GM13977 (cell line): ENCODE measurements at regions not wholly inside any gene's neighbourhood (a gene's known extent, or its start where the extent isn't known, plus 50 kb on each side); places are given as distances from the start of the nearest gene placed in this dataset.

Experiments used
- DNase-seq: peaks from one replicate; pipeline ENCODE4 v3.0.0; 2012; ENCODE audit warnings: low spot score
- in situ Hi-C: fragments of 300-500 bp; cut with MboI; formaldehyde crosslinking; loops from one replicate; pipeline ENCODE4 v1.12.0; 2022; ENCODE audit warnings: low sequenced_read_pairs, low pct_unique_long_range_greater_than_20kb, mixed read lengths, inconsistent platforms; ENCODE audit not compliant: unreplicated experiment
- TF ChIP-seq, protein P1 (sequence below): IDR thresholded peaks from 2 replicates; pipeline ENCODE4 v1.5.1; 2012; ENCODE audit warnings: mild to moderate bottlenecking, control low read depth; ENCODE audit not compliant: insufficient read depth; ENCODE audit errors: extremely low read depth, missing control alignments

- DNase-seq, result no peak
- in situ Hi-C loops, result no loop called here
- TF ChIP-seq, protein P1, sequence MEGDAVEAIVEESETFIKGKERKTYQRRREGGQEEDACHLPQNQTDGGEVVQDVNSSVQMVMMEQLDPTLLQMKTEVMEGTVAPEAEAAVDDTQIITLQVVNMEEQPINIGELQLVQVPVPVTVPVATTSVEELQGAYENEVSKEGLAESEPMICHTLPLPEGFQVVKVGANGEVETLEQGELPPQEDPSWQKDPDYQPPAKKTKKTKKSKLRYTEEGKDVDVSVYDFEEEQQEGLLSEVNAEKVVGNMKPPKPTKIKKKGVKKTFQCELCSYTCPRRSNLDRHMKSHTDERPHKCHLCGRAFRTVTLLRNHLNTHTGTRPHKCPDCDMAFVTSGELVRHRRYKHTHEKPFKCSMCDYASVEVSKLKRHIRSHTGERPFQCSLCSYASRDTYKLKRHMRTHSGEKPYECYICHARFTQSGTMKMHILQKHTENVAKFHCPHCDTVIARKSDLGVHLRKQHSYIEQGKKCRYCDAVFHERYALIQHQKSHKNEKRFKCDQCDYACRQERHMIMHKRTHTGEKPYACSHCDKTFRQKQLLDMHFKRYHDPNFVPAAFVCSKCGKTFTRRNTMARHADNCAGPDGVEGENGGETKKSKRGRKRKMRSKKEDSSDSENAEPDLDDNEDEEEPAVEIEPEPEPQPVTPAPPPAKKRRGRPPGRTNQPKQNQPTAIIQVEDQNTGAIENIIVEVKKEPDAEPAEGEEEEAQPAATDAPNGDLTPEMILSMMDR, result no peak
Measured at GRCh38 chr5:74406844-74407243, 233.7 kb downstream of the ENC1 start.

DNA sequence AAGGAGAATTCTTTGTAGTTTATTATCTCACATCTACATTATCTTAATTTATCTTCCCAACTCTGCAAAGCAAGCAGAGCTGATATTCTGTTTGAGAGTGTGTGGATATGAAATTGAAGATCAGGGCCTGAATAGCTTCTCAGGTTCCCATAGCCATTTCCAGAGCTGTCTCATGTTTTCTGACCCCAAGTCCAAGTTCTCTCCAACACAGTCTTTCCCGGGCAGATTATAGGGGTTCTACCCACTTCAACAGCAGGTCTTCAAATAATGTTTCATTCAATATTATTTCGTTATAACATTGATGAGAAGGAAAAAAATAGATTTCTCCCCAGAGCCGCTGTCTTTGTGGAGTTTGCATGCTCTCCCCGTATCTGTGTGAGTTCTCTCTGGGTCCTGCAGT is 234.9 kb downstream of the ENC1 start:
- TF ChIP-seq, protein P1, result no peak
- in situ Hi-C loops, result no loop called here
- DNase-seq, result no peak

DNA sequence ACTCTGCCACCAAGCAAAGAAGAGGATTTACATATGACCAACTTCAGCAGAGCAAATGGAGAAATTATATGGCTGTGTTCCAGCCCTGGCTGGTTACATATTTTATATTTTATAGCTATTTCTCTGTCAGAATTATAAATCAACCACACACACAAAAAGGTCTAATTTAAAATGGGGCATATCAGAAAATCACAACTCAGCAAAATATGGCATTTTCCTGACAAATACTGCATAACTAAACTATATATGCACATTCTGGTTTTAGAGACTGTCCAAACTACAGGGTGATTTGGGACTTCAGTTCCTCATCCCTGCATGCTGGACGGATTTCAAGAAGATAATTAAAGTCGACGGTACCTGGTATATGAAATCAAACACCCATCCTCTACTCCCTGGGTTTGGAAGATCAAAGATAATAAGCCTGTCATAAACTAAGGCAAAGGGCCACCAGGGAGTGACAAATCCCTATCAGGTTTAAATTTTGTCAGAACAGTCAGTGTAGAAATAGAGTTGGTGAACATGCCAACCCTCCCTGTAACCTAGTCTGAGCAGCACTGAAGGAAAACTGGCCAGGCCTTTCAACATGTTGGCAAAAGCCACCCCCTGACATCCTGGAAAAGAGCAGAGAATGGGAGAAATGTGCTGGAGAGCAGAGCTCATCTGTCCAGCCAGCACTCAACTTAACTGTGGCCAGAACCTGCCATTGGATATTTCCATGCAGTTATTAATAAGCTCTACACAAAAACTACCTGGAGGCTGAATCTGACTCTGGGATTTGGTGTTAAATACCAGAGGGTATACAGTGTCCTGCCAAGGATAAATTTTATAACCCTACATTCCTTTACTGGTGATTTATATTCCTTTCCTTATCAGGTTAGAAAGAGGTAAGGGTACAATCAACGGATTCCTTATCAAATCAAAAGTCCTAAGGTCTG is 235.7 kb downstream of the ENC1 start:
- in situ Hi-C loops, result no loop called here
- DNase-seq, result no peak
- TF ChIP-seq, protein P1, result no peak

GRCh38 chr5:74403771-74404170 is 236.8 kb downstream of the ENC1 start:
- in situ Hi-C loops, result no loop called here
- DNase-seq, result no peak
- TF ChIP-seq, protein P1, result no peak

GRCh38 chr5:74402553-74402952 is 238.0 kb downstream of the ENC1 start:
- no peak for DNase-seq
- in situ Hi-C loops, result no loop called here
- TF ChIP-seq, protein P1, result no peak

DNA sequence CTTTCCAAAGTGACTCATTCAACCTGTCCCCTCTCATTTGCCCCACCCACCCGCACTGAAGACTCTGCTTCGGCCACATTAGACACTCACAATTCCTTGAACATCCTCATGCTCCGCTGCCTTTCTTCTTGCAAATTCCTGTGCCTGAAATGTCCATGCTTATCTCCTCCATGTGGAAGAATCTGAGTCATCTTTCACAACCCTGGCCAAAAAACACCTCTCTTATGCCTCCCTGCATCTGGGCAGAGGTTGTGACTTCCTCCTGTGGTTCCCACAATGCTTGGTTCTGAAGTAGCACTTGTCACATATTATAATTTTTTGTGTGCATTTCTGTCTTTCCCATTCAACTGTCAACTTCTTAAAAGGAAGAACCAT is 238.6 kb downstream of the ENC1 start:
- TF ChIP-seq, protein P1, result no peak
- in situ Hi-C loops, result no loop called here
- no peak for DNase-seq
